ENCODE measurements at regions not wholly inside any gene's neighbourhood (a gene's known extent, or its start where the extent isn't known, plus 50 kb on each side); places are given as distances from the start of the nearest gene placed in this dataset.

DNA sequence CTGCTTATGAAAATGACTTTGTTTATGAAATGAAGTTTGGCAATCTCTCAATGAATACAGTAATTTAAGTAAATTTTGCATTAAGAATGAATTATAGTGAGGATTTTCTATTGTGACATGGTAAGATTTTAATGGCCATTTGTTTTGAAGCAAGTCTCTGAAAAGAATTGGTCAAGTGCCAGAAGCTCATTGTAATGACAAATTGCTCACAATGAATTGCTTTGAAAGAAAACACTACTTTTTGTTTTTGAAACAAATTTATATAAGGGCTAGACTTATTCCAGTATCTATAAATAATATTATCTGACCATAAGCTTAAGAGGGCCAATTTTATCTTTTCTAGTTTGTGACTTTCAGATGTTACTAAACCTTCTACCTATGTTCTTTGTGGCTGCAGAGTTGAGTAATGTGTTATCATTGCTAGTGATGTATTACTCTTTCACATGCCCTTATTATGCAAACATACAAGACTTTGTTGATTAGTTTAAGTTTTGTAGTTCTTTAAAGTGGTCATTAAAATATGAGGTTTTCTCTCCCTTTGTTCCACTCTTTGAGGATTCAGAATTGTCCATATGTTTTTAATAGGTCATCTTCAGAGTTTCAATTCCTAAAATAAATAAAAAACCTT, 93.0 kb upstream of the ZNF608 start:
- in situ Hi-C loops (cut with HindIII; ENCODE audit: low sequenced_read_pairs), result no loop called here

DNA sequence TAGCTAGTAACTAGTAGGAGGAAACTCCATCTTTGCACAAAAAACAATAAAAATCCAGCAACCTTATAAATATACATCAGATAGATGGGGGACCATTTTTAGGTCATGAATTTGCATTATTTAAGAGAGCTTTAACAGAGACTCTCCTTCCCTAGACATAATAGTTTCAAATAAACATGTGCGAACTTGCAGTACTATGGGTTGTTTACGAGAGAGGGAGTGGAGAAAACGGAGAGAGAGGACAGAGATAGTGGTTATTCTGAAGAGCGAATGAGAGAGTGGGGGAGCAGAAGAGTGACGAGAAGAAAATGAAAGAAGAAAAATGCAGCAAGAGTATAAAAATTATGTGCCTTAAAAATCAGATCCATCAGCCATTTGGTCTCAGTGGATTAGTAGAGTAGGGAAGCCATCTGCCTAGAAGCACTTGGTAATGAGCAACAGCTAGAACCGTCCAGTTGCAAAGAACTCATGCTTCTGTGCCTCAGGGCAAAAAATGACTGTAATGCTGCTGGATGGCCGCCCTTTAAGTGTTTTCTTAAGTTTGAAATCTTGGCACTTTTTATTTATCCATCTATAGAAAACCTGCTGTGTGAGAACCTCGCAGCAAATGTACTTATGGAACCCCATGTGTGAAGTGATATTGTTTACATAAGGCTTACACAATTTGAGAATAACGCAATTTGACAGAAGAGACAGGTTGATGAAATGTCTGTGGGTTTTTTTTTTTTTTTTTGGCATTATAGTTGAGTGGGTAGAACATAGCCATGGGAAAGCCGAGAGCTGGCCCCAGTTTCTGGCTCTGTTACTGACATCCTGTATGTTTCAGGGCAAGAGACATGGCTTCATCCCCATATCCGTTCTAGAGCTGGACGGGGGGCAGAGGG, 95.6 kb upstream of the ZNF608 start:
- in situ Hi-C loops (cut with HindIII; ENCODE audit: low sequenced_read_pairs), result no loop called here

DNA sequence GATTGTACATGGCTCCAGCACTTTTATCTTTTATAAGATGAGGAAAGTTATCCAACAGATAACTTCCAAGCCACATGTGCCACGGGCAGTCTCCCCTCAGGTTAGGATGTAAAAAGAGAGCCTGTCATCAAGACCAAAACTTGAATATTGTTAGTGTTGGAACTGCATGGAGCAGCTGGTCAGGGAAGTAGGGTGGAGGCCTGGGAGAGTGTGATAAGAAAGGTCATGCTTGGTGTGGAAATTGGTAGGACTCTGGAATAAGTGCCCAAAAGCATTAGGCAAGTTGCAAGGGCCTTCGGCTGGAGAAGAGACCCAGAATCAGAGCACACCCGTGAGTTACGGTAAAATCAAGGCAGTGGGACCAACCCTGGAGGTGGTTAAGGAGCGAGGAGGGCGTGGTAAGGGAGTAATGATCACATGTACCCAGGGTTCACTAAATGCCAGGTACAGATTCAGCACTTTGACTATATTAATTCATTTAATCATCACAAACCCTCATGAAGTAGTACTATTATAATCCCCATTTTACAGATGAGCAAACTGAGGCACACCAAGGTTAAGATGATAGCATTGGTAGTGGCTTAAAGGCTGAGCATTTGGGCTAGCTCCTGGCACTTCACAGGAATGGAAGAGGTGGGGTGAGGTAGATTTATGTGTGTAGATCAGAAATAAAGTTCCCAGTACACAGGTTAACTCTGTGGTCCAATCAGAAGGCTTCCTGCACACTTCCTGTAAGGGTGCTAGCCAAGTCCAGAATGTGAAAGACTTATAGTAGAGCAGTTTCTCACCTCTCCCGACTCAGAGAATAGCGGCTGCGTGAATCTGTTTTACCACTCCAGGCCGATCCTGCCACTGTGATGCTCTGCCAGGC, 96.5 kb upstream of the ZNF608 start:
- in situ Hi-C loops (cut with HindIII; ENCODE audit: low sequenced_read_pairs), result no loop called here

DNA sequence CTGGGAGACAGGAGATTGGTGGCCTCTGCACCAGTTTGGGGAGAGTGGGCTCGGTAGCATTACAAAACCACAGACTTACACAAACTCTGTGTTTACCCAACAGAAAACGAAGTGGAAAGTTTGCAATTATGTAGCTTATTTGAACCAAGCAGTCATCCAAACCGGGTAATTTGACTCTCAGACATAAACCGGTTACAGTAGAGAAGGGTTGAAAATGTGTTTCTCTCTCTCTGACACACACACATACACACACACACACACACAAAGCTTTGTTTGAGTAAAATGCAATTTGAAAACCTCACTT, 97.1 kb upstream of the ZNF608 start:
- in situ Hi-C loops (cut with HindIII; ENCODE audit: low sequenced_read_pairs), result no loop called here

DNA sequence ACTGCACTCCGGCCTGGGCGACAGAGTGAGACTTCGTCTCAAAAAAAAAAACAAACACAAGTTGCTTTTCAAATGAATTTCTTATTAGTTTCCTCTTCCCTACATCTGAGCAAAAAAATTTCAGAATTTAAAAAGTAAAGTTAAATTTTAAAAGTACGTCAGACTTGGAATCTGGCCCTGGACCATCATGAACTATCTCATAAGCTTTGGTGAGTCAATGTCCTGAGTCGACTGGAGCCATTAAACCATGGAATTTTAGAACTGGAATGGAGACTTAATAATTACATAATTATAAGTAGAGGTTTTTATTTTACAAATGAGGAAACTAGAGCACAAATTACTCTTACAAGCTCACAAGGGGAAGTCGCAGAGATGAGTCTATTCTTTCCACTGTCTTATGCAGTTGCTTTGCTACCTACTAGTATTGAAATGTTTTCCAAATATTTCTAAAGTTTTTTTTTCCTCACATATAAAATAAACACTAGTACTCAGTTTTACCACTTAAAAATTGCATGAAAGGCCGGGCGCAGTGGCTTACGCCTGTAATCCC, 98.0 kb upstream of the ZNF608 start:
- in situ Hi-C loops (cut with HindIII; ENCODE audit: low sequenced_read_pairs), result no loop called here

DNA sequence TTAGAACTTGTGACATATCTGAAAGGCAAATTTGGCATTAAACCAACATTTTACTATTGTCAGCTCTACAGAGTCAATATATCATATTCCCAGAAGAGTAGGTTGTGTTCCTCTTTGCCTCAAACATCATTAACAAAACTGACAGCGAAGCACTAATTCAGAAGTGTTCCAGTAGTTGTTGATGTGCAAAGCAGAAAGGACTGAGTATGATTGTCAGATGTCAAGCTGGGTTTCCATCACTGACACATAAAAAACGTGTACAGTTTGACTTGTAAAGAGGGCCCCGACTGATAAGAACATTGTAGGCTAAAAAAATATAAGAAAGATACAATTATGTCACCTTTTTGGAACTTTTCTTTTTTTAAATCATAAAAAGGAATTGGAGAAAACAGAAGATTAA, 101.5 kb upstream of the ZNF608 start:
- in situ Hi-C loops (cut with HindIII; ENCODE audit: low sequenced_read_pairs), result no loop called here

DNA sequence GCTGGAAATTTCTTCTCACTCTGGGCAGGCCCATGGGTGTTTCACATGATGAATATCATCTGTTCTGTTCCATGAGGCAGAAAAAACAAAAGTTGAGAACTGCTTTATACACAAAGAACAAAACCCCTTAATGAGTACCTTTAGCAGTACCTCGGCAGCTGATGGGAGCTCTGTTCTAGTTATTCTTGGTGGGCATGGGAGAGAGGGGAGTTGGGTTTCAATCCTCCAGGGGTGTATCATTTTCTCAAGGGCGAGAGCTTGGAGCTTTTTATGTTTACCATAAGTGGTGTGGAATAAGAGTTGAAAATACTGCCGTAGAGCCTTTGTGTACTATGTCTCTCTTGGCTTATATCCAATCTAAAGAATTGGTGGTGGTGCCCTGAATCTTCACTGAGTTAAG, 103.3 kb upstream of the ZNF608 start:
- in situ Hi-C loops (cut with HindIII; ENCODE audit: low sequenced_read_pairs), result no loop called here

DNA sequence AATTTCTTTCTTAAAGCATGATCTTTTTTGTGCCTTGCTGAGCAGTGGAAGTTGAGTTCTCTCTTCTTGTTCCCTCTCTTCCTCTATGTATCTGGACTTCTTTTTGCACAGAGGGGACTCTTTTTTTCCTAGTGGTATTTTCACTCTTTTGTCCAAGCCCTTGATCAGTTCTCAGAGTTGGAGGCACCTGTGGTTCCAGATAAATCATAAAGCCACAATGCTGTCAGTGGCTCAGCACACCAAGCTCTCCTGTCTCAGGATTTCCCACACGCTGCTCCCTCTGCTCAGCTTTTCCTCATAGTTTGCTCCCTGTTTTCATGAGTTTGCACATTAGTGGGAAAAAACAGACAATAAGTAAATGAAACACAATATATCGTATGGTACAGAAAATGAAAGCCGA, 110.3 kb upstream of the ZNF608 start:
- in situ Hi-C loops (cut with HindIII; ENCODE audit: low sequenced_read_pairs), result no loop called here

DNA sequence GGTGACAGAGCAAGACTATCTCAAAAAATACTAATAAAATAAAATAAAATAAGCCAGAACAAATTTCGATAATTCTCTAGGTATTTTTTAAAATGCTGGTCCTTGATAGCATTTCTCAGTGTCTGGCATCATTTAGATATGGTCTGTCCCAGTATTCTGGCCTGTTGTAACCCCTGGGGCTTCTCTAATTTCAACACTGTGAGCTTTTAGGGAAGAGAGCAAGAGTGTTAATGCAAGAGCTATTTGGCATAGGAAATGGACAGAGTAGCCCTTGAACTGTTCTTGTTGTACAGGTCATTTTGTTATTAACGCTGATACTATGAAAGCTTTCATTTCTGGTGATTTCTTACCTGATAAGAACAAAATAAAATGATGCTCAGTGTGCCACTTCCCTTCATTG, 112.2 kb upstream of the ZNF608 start:
- in situ Hi-C loops (cut with HindIII; ENCODE audit: low sequenced_read_pairs), result no loop called here

DNA sequence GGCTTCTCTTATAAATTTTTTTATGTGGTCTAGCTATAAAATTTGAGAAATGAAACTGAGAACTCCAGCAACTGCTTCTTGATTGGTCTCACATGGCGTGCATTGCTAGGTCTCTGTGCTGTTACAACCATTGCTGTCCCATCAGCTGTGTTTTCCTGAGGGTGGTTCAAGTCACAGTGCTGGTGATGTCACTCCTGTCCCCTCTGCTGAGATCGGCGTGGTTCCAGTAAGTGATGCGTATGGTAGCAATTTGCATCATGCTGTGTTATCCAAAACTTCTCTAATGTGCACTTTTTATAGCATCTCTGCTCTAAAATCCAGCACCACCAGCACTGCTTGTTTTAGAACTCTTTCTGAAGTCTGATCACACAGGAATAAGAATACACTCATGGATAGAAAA, 112.6 kb upstream of the ZNF608 start:
- in situ Hi-C loops (cut with HindIII; ENCODE audit: low sequenced_read_pairs), result no loop called here

DNA sequence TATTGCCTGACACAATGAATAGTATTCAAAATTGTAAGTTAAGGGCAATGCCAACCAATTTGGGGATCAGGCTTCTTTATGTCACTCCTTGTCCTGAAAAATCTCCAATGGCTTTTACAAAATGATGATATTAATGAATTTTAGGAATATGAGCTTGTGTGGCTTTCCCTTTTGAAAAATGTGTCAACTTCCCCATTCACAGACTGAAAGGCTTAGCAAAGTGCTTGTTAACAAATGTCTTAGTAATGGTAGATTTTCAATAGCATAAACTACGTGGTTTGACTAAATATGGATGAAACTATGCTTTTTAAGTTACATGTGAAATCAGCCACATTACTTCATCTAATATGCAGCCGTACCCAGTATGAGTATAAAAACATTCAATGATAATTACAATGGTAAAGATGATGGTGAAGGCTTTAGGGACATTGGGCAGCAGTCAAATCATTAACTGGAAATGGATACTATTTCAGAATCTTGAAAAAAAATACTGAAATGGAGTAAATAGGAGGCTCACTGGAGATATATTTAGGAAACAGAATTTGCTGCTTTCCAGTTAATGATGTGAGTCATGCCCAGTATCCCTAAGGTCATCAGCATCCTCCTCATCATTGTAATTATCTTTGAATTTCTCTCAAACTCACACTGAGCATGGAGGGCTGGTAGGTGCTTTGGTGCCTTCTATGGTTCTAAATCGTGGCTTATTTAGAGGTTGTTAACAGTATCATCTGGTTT, 113.3 kb upstream of the ZNF608 start:
- in situ Hi-C loops (cut with HindIII; ENCODE audit: low sequenced_read_pairs), result no loop called here

DNA sequence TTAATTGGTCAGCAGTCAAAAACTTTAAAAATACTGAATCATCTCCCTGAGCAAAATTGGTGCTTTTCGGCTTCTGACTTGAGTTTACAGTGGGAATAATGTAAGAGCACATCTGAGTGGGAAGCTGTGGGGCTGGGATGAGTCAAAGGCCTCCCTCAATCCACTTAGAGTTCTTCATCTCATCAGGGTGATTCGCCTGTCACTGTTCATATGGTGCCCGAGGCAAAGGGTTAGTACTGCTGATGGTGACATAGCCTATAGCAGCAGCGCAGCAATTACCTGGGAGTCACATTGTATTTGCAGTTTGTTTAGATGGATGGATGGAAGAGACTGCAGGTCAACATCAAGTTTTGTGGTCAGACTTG, 113.8 kb upstream of the ZNF608 start:
- in situ Hi-C loops (cut with HindIII; ENCODE audit: low sequenced_read_pairs), result no loop called here

DNA sequence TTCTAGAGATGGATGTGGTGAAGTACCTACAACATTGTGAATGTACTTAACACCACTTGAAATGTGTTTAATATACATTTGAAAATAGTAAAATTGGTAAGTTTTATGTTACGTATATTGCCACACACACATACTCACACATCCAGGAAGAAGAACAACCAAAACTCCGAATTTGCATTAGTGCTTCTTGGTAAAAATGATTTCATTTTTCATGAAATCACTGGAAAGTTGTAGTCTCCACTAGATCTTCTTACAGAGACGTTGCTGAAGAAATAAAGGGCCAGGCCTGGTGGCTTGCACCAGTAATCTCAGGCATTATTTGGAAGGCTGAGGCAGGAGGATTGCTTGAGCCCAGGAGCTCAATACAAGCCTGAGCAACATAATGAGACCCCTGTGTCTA, 118.6 kb upstream of the ZNF608 start:
- in situ Hi-C loops (cut with HindIII; ENCODE audit: low sequenced_read_pairs), result no loop called here

DNA sequence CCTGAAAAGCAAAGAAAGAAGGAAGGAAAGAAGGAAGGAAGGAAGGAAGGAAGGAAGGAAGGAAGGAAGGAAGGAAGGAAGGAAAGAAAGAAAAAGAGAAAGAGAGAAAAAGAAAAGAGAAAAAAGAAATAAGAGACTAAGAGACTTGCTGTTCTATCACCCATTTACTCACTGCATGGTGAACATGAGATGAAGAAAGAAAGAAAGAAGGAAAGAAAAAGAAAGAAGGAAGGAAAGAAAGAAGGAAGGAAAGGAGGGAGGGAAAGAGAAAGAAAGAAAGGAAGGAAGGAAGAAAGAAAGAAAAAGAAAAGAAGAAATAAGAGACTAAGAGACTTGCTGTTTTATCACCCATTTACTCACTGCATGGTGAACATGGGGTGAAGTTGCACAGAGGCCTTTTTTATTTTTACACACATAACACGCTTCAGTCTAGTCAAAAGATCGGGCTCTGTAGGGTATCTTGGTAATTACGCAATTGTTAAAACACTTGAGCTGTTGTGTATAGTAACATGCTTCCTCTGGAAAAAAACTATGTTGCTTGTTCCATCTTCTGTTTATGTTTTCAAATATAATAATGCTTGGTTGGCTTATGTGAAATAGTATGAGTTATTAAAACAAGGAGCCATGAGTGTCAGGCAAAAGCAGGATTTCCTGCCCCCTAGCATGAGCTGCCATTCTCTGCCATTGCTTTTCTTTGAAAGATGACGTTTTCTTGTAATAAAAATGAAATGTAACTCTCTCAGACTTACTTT, 119.3 kb upstream of the ZNF608 start:
- in situ Hi-C loops (cut with HindIII; ENCODE audit: low sequenced_read_pairs), result no loop called here

DNA sequence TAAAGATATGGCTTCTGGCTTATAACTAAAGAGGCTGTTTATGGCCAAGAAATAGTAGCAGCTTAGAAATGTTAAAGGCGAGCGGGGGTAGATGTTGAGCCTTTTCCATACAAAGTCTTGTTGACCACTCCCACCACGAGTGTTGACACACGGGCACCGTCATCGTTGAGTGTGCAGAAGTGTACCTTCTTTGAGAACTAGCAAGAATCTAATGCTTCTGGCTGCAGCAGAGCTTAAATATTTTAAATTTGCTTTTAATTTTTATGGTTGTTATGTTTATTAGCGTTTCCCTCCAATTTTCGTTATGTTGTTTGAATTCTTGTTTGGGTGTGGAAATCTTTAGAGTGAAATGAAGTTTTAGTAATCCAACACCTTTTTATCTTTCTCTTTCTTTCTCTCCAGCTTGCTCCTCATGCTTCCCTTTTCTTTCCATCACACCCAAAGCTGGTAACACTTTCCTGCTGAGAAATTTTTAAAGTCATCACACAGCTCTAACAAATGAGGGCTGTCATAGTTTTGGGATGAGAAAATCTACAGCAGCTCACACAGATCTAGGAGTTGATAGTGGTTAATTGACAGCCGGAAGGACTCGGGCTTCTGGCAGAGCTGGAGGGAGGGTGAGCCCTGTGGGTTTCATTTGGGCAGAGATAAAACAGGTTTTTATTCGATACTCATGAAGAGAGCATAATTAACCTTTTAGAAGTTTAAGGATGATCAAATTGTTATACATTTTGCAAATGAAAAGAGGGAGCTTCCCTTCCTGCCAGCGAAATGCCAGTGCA, 120.1 kb upstream of the ZNF608 start:
- in situ Hi-C loops (cut with HindIII; ENCODE audit: low sequenced_read_pairs), result no loop called here

DNA sequence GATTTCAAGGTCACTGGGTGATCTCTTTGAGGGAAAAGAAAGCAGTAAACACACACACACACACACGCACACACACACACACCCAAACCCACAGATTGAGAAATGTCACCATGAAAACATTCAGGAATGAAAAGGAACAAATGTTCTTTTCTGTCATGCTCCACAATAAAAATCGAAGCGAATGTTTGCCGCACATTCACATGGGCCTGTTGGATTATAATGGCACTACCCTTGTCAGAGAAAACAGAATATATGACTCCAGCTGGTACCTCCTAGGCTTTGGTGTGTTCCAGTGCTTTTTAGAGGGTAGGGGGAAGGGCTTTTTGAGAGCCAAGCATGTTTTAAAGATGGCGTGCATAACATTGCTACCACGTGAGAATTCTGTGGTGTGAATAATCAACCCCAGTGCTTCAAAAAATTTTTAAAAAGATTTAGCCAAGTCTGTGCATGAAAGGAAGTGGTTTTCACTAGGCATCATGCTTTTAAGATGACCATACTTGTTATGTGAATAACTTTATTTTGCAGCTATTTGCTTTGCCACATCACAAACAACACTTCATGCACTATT, 120.8 kb upstream of the ZNF608 start:
- in situ Hi-C loops (cut with HindIII; ENCODE audit: low sequenced_read_pairs), result no loop called here

DNA sequence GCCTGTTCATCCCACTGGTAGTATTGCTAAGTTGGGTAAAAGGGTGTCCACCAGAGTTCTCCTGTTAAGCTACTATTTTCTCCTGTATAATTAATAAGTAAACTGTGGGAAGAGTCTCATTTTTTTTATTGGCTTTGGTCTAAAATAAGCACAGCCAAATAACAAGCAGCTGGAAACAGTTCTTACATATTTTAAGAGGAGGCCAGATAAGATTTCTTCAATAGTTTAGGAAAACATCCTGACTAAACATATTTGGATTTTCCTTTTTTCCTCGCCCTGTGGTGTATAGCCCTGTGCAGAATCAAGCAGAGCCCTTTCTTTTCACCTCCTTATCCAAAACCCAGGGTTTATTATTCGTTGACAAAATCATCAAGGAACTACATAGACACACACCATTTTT, 122.2 kb upstream of the ZNF608 start:
- in situ Hi-C loops (cut with HindIII; ENCODE audit: low sequenced_read_pairs), result no loop called here

DNA sequence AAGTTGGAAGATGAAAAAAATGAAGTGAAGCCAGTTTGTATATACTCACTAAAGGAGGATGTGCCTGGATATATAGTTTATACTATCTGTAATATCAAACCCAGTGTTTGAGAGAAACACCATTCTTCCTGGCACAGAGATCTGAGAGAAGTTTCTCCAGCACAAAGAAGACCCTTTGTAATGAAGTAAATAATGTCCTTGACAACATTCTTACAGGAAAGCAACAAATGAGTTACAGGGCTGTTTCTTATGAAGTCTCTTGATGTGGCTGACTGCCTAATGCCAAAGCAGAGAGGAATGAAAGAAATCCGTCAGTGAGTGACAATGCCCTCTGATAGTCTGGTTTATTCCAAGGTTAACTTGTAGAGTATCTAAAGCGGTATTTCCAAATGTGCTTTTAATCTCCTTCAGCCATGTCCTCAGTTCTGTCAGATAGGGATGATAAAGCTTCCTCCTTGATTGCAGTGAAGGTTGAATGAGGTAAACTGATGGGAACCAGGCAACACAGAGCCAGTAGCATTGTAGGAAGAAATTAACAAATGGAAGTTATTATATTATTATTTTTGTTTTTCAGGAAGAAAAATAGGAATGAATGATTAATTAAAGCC, 123.1 kb upstream of the ZNF608 start:
- in situ Hi-C loops (cut with HindIII; ENCODE audit: low sequenced_read_pairs), result no loop called here

DNA sequence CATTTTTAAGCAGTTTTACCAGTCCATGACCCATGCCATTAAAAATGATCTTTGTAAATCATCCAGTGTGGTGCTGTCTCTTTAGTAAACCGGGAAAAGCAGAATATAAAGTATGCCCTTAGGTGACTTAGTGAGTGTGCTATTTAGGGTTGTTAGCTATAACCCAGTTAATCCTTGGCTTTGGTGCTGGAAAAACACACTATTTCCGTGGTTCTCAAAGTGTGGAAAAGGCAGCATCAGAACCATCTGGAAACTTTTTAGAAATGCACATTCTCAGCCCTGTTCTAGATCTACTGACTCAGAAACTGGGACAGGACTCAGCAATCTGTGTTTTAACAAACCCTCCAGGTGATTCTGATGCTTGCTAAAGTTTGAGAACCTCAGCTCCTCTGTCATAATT, 123.6 kb upstream of the ZNF608 start:
- in situ Hi-C loops (cut with HindIII; ENCODE audit: low sequenced_read_pairs), result no loop called here

Measured in DLD1 (cell line).